Upper lobe of left lung (tissue), 6 donors: ENCODE measurements at regions not wholly inside any gene's neighbourhood (a gene's known extent, or its start where the extent isn't known, plus 50 kb on each side); places are given as distances from the start of the nearest gene placed in this dataset.

Experiments used
- ATAC-seq, 2 donors: fragments of 200-7000 bp; cut with Tn5 transposase; one replicate each; pipeline ENCODE4 v1.9.1; 2022; ENCODE audit warnings: mild to moderate bottlenecking in 2 of 2, moderate library complexity in 2 of 2; ENCODE audit not compliant: low FRiP score in 2 of 2
- DNase-seq, 2 donors: peaks; one replicate each; pipeline ENCODE4 v3.0.0-alpha.2; 2019 to 2020
- H3K27ac ChIP-seq, 4 donors: fragments of 200-600 bp; sonication (generic); one replicate each; pipeline ENCODE4 v1.5.1; 2016 to 2019
- H3K27me3 ChIP-seq, 4 donors: fragments of 200-600 bp; sonication (generic); one replicate each; pipeline ENCODE4 v1.5.1; 2017 to 2019
- H3K36me3 ChIP-seq, 4 donors: fragments of 200-600 bp; sonication (generic); one replicate each; pipeline ENCODE4 v1.5.1; 2016 to 2019
- H3K4me1 ChIP-seq, 4 donors: fragments of 200-600 bp; sonication (generic); one replicate each; pipeline ENCODE4 v1.5.1; 2018 to 2019
- H3K4me3 ChIP-seq, 4 donors: fragments of 200-600 bp; sonication (generic); one replicate each; pipeline ENCODE4 v1.5.1; 2017 to 2019; ENCODE audit warnings: mild to moderate bottlenecking in 2 of 4, moderate library complexity in 1 of 4
- H3K9me3 ChIP-seq, 4 donors: fragments of 200-600 bp; sonication (generic); one replicate each; pipeline ENCODE4 v1.5.1; 2018 to 2019
- CTCF ChIP-seq, 6 experiments: fragments of 450-650 bp in 4 of 6; fragments of 200-600 bp in 2 of 6; sonication (generic) in 2 of 6; IDR thresholded peaks; one replicate each; pipeline ENCODE4 v1.5.1; 2016 to 2019; ENCODE audit warnings: antibody characterized with exemption in 6 of 6
- EP300 ChIP-seq, 4 donors: sonication (generic); formaldehyde crosslinking; IDR thresholded peaks; one replicate each; pipeline ENCODE4 v1.5.1; 2017; ENCODE audit warnings: antibody characterized with exemption in 4 of 4, control low read depth in 2 of 4
- POLR2A ChIP-seq, 4 donors: fragments of 450-650 bp; IDR thresholded peaks; one replicate each; pipeline ENCODE4 v1.5.1; 2016 to 2017; ENCODE audit warnings: antibody characterized with exemption in 4 of 4, mild to moderate bottlenecking in 2 of 4
- POLR2AphosphoS5 ChIP-seq, 2 donors: sonication (generic); formaldehyde crosslinking; IDR thresholded peaks; one replicate each; pipeline ENCODE4 v1.5.1; 2017; ENCODE audit warnings: antibody characterized with exemption in 2 of 2
- WGBS, 2 donors: methylation state at CpG; one replicate each; pipeline ENCODE4 v1.1.5; 2017 to 2018; 5-methylcytosine and 5-hydroxymethylcytosine counted together
- donor health status: DM: no; HTN: no; CAD: no; lungs with moderate emphysema.
- donor health status: DM: no; HTN: yes; CAD: no; lungs with severe emphysema.

GRCh38 chr2:3940661-3941060 lies 237.3 kb downstream of the DCDC2C start:
- TF ChIP-seq POLR2A (IDR thresholded peaks at IDR 0.05): no peak
- TF ChIP-seq EP300 (IDR thresholded peaks at IDR 0.05): no peak
- no peak for TF ChIP-seq CTCF (IDR thresholded peaks at IDR 0.05)
- no peak for TF ChIP-seq POLR2AphosphoS5 (IDR thresholded peaks at IDR 0.05)
- WGBS, 2 donors: 65 to 90% methylated on average over 2 to 6 of the region's 7 CpGs
- Histone ChIP-seq H3K27me3 (no peaks in the 10 kb centered on the region), H3K36me3 (no peaks in the 10 kb centered on the region), H3K9me3 (no peaks in the 10 kb centered on the region), H3K27ac (no peak overlapping the region), H3K4me3 (no peak overlapping the region), H3K4me1 (no peaks in the 10 kb centered on the region)
- no peak for ATAC-seq
- no peak for DNase-seq

- no peaks in the 10 kb centered on the region for H3K27me3 ChIP-seq
- H3K4me3 ChIP-seq: no peak overlapping the region
- peak; percentile 30 to 38 for ATAC-seq
- no peaks in the 10 kb centered on the region for H3K4me1 ChIP-seq
- H3K36me3 ChIP-seq: no peaks in the 10 kb centered on the region
- DNase-seq: peak in 1 of 2 donors; percentile 64
- 90 to 94% methylated on average over 2 to 18 of the region's 20 CpGs for WGBS, 2 donors
- TF ChIP-seq EP300 (IDR thresholded peaks at IDR 0.05) (no peak), POLR2A (IDR thresholded peaks at IDR 0.05) (no peak), CTCF (IDR thresholded peaks at IDR 0.05) (no peak), POLR2AphosphoS5 (IDR thresholded peaks at IDR 0.05) (no peak)
- no peaks in the 10 kb centered on the region for H3K9me3 ChIP-seq
- no peak overlapping the region for H3K27ac ChIP-seq
These were observed 239.5 kb downstream of the DCDC2C start for GRCh38 chr2:3942841-3943240.

GRCh38 chr2:3944071-3944470 lies 240.7 kb downstream of the DCDC2C start:
- Histone ChIP-seq H3K4me3 (no peak overlapping the region), H3K4me1 (no peaks in the 10 kb centered on the region), H3K27ac (no peak overlapping the region), H3K36me3 (no peaks in the 10 kb centered on the region), H3K9me3 (no peaks in the 10 kb centered on the region), H3K27me3 (no peaks in the 10 kb centered on the region)
- no peak for DNase-seq
- WGBS, 2 donors: 61 to 71% methylated on average over 4 of the region's 4 CpGs
- ATAC-seq: no peak
- TF ChIP-seq EP300 (IDR thresholded peaks at IDR 0.05): no peak
- TF ChIP-seq POLR2A (IDR thresholded peaks at IDR 0.05): no peak
- TF ChIP-seq POLR2AphosphoS5 (IDR thresholded peaks at IDR 0.05): no peak
- TF ChIP-seq CTCF (IDR thresholded peaks at IDR 0.05): no peak

GRCh38 chr2:3944841-3945240 lies 241.5 kb downstream of the DCDC2C start:
- ATAC-seq (no peak), DNase-seq (no peak)
- H3K36me3 ChIP-seq: no peaks in the 10 kb centered on the region
- no peaks in the 10 kb centered on the region for H3K4me1 ChIP-seq
- WGBS, 2 donors: 80 to 83% methylated on average over 3 of the region's 3 CpGs
- TF ChIP-seq EP300 (IDR thresholded peaks at IDR 0.05): no peak
- TF ChIP-seq CTCF (IDR thresholded peaks at IDR 0.05): no peak
- TF ChIP-seq POLR2AphosphoS5 (IDR thresholded peaks at IDR 0.05): no peak
- no peak for TF ChIP-seq POLR2A (IDR thresholded peaks at IDR 0.05)
- no peaks in the 10 kb centered on the region for H3K27me3 ChIP-seq
- H3K27ac ChIP-seq: no peak overlapping the region
- H3K4me3 ChIP-seq: no peak overlapping the region
- H3K9me3 ChIP-seq: no peaks in the 10 kb centered on the region

- Histone ChIP-seq H3K9me3 (peaks cover 0 to 6% (median 0%) of the 10 kb centered on the region in 4 donors), H3K4me3 (no peak overlapping the region), H3K27ac (no peak overlapping the region), H3K4me1 (no peaks in the 10 kb centered on the region), H3K27me3 (no peaks in the 10 kb centered on the region), H3K36me3 (no peaks in the 10 kb centered on the region)
- ATAC-seq: no peak
- WGBS, 2 donors: 42 to 54% methylated on average over 7 of the region's 7 CpGs
- no peak for TF ChIP-seq POLR2A (IDR thresholded peaks at IDR 0.05)
- no peak for TF ChIP-seq CTCF (IDR thresholded peaks at IDR 0.05)
- no peak for TF ChIP-seq EP300 (IDR thresholded peaks at IDR 0.05)
- TF ChIP-seq POLR2AphosphoS5 (IDR thresholded peaks at IDR 0.05): no peak
- no peak for DNase-seq
These were observed 244.8 kb downstream of the DCDC2C start for GRCh38 chr2:3948191-3948590.
